ENCODE measurements at regions not wholly inside any gene's neighbourhood (a gene's known extent, or its start where the extent isn't known, plus 50 kb on each side); places are given as distances from the start of the nearest gene placed in this dataset.
A peak's percentile ranks its signal among the peaks of the same experiment; 100 is the strongest.

DNA sequence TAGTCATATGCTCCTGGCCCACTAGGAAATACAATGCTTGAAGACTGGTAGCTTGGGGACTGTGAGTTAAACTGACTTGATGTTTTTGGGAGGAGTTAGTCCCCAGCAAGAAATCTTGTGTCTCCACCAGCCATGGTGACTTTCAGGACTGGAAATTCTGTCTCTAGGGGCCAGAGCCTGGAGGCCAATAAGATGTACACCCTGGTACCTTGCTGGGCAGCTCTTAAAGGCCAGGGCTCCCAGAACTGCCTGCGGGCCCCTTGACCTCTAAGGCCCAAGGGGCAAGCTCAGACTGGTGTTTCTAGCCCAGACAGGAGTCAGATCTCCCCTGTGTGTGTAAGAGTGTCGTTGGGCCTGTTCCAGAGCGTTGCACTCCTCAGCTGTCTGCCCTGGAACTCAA is 128.7 kb upstream of the C11orf58 start:
- intact Hi-C loops (cut with micrococcal nuclease) = no loop called here
- Histone ChIP-seq H3K9ac (ENCODE audit: low read length) (no peak overlapping the region), H3K27ac (ENCODE audit: low read length in 2 of 2) (no peak overlapping the region), H4K20me1 (ENCODE audit: control insufficient read depth, insufficient read depth, low read length, poor library complexity, severe bottlenecking) (no peaks in the 10 kb centered on the region), H3K9me3 (ENCODE audit: control extremely low read depth in 1 of 3, control insufficient read depth in 2 of 3, insufficient read depth in 1 of 3, low read length in 2 of 3) (peaks cover 0 to 64% (median 10%) of the 10 kb centered on the region in 3 donors), H3K4me3 (ENCODE audit: control extremely low read depth in 1 of 5, extremely low read depth in 1 of 5, insufficient read depth in 1 of 5, low read depth in 2 of 5, low read length in 4 of 5) (no peak overlapping the region), H2AFZ (ENCODE audit: insufficient read depth, low read depth, low read length, poor library complexity, severe bottlenecking) (no peak overlapping the region), H3K4me2 (replicated peaks; ENCODE audit: low read depth, low read length, poor library complexity, severe bottlenecking) (no peak overlapping the region), H3K27me3 (replicated peaks in 1 of 4; ENCODE audit: control extremely low read depth in 1 of 4, control insufficient read depth in 3 of 4, insufficient read depth in 4 of 4, low read length in 3 of 4) (peaks cover 0 to 81% (median 67%) of the 10 kb centered on the region in 4 experiments), H3K36me3 (replicated peaks in 1 of 2; ENCODE audit: control extremely low read depth in 1 of 2, control insufficient read depth in 1 of 2, extremely low read depth in 1 of 2, insufficient read depth in 2 of 2, low read length in 1 of 2) (no peaks in the 10 kb centered on the region), H3K79me2 (ENCODE audit: control insufficient read depth, insufficient read depth, low read length) (no peaks in the 10 kb centered on the region), H3K4me1 (ENCODE audit: control insufficient read depth in 2 of 2, insufficient read depth in 2 of 2, low read length in 2 of 2) (peaks cover 39 to 54% of the 10 kb centered on the region in 2 donors)
- no peak overlapping the region for H3K4me3 Mint-ChIP-seq
- H3K27ac Mint-ChIP-seq = no peak overlapping the region
- H3K27me3 Mint-ChIP-seq = peaks cover 49% of the 10 kb centered on the region
- TF ChIP-seq EZH2 (IDR thresholded peaks at IDR 0.05; ENCODE audit: borderline replicate concordance, insufficient read depth, low read depth, low read length, poor library complexity, severe bottlenecking) = no peak
- TF ChIP-seq, protein P1, sequence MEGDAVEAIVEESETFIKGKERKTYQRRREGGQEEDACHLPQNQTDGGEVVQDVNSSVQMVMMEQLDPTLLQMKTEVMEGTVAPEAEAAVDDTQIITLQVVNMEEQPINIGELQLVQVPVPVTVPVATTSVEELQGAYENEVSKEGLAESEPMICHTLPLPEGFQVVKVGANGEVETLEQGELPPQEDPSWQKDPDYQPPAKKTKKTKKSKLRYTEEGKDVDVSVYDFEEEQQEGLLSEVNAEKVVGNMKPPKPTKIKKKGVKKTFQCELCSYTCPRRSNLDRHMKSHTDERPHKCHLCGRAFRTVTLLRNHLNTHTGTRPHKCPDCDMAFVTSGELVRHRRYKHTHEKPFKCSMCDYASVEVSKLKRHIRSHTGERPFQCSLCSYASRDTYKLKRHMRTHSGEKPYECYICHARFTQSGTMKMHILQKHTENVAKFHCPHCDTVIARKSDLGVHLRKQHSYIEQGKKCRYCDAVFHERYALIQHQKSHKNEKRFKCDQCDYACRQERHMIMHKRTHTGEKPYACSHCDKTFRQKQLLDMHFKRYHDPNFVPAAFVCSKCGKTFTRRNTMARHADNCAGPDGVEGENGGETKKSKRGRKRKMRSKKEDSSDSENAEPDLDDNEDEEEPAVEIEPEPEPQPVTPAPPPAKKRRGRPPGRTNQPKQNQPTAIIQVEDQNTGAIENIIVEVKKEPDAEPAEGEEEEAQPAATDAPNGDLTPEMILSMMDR (IDR thresholded peaks at IDR 0.05) = no peak
- DNase-seq (no peak), ATAC-seq (ENCODE audit: low read depth) (no peak)
- POLR2A ChIA-PET = no interaction called here
- WGBS (ENCODE audit: insufficient coverage) = 83% methylated on average over 2 of the region's 3 CpGs
- CTCF ChIA-PET = no interaction called here
- peaks cover 4% of the 10 kb centered on the region for H3K9me3 Mint-ChIP-seq (ENCODE audit: insufficient read depth)
- peaks cover 33% of the 10 kb centered on the region for H3K4me1 Mint-ChIP-seq

DNA sequence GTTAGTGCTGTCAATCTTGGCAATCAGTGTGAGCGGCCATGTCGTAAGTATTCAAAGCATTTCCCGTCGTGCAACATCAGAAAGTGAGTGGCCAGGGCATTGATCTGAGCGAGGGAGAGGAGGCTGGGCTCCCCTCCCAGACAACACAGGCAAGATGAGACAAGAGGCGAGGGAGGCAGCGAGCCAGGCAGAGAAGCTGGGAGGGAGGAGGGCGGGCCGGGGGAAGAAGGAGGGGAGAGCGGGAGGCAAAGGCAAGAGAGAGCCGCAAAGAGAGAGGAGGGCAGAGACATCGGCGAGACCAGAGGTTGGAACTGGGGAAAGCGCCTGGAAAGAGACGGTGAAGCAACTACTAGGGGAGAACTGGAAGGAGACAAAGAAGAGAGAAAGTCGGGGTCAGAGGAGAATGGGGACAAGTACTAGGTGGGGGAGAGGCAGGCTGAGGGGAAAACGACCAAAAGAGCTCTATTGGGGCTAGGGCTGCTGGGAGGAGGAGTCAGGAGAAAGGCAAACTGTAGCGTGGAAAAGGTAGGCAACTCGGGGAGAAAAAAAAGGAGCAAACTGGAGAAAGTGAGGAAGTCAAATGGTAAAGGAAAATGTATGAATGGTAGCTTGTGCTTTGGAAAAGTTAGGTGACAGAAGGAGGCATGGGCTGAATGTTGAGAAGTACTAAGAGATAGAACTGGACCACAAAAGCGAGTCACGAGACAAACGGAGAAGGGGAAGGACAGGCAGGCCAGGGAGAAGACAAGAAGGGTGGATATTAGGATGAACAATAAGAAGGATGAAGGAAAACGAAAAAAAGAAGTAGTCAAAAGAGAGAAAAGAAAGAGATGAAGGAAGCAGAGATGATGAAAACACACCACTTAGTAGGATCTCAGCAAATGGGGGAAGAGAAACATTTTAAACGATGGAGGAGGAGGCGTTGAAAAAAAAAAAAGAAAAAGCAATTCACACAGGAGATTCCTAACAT is 130.5 kb upstream of the C11orf58 start:
- peaks cover 4% of the 10 kb centered on the region for H3K9me3 Mint-ChIP-seq (ENCODE audit: insufficient read depth)
- no peaks in the 10 kb centered on the region for H3K36me3 ChIP-seq (replicated peaks in 1 of 2; ENCODE audit: control extremely low read depth in 1 of 2, control insufficient read depth in 1 of 2, extremely low read depth in 1 of 2, insufficient read depth in 2 of 2, low read length in 1 of 2)
- no peak overlapping the region for H3K27ac Mint-ChIP-seq
- no peak overlapping the region for H3K27ac ChIP-seq (ENCODE audit: low read length in 2 of 2)
- no peaks in the 10 kb centered on the region for H4K20me1 ChIP-seq (ENCODE audit: control insufficient read depth, insufficient read depth, low read length, poor library complexity, severe bottlenecking)
- H3K4me2 ChIP-seq (replicated peaks; ENCODE audit: low read depth, low read length, poor library complexity, severe bottlenecking) = no peak overlapping the region
- WGBS (ENCODE audit: insufficient coverage) = 12% methylated on average over 21 of the region's 25 CpGs
- no peaks in the 10 kb centered on the region for H3K79me2 ChIP-seq (ENCODE audit: control insufficient read depth, insufficient read depth, low read length)
- ATAC-seq (ENCODE audit: low read depth) = no peak
- peak; percentile 6 for DNase-seq
- H3K27me3 Mint-ChIP-seq = peaks cover 49% of the 10 kb centered on the region
- no peak for TF ChIP-seq EZH2 (IDR thresholded peaks at IDR 0.05; ENCODE audit: borderline replicate concordance, insufficient read depth, low read depth, low read length, poor library complexity, severe bottlenecking)
- TF ChIP-seq, protein P1 (IDR thresholded peaks at IDR 0.05) = no peak
- no peak overlapping the region for H3K4me3 Mint-ChIP-seq
- no peak overlapping the region for H3K9ac ChIP-seq (ENCODE audit: low read length)
- peaks cover 34 to 54% of the 10 kb centered on the region in 2 donors for H3K4me1 ChIP-seq (ENCODE audit: control insufficient read depth in 2 of 2, insufficient read depth in 2 of 2, low read length in 2 of 2)
- H3K4me1 Mint-ChIP-seq = peaks cover 30% of the 10 kb centered on the region
- peaks cover 0 to 65% (median 10%) of the 10 kb centered on the region in 3 donors for H3K9me3 ChIP-seq (ENCODE audit: control extremely low read depth in 1 of 3, control insufficient read depth in 2 of 3, insufficient read depth in 1 of 3, low read length in 2 of 3)
- H3K4me3 ChIP-seq (ENCODE audit: control extremely low read depth in 1 of 5, extremely low read depth in 1 of 5, insufficient read depth in 1 of 5, low read depth in 2 of 5, low read length in 4 of 5) = no peak overlapping the region
- H3K27me3 ChIP-seq (replicated peaks in 1 of 4; ENCODE audit: control extremely low read depth in 1 of 4, control insufficient read depth in 3 of 4, insufficient read depth in 4 of 4, low read length in 3 of 4) = peaks cover 0 to 81% (median 75%) of the 10 kb centered on the region in 4 experiments
- intact Hi-C loops (cut with micrococcal nuclease) = no loop called here
- CTCF ChIA-PET = no interaction called here
- POLR2A ChIA-PET = no interaction called here
- H2AFZ ChIP-seq (ENCODE audit: insufficient read depth, low read depth, low read length, poor library complexity, severe bottlenecking) = no peak overlapping the region
